IPS-20b (cell line): ENCODE measurements at regions not wholly inside any gene's neighbourhood (a gene's known extent, or its start where the extent isn't known, plus 50 kb on each side); places are given as distances from the start of the nearest gene placed in this dataset.

Source experiments
- H3K27ac ChIP-seq: one replicate; pipeline ENCODE4 v1.5.1; 2013; ENCODE audit warnings: low read length
- H3K27me3 ChIP-seq: 2 replicates; pipeline ENCODE4 v1.6.1; 2013; ENCODE audit warnings: mild to moderate bottlenecking, low read length, inconsistent platforms; ENCODE audit not compliant: insufficient read depth
- H3K36me3 ChIP-seq: 2 replicates; pipeline ENCODE4 v1.6.1; 2013; ENCODE audit warnings: low read depth, mild to moderate bottlenecking, inconsistent platforms, low read length, moderate library complexity; ENCODE audit not compliant: insufficient read depth
- H3K4me1 ChIP-seq: 2 replicates; pipeline ENCODE4 v1.6.1; 2013; ENCODE audit warnings: mild to moderate bottlenecking, control low read depth, inconsistent platforms, low read length, moderate library complexity; ENCODE audit not compliant: insufficient read depth
- H3K4me3 ChIP-seq: 2 replicates; pipeline ENCODE4 v1.5.1; 2013; ENCODE audit warnings: mild to moderate bottlenecking, low read length, inconsistent platforms
- H3K9ac ChIP-seq: 2 replicates; pipeline ENCODE4 v1.6.1; 2013; ENCODE audit warnings: low read depth, mild to moderate bottlenecking, inconsistent platforms, low read length, moderate library complexity
- H3K9me3 ChIP-seq: 2 replicates; pipeline ENCODE4 v1.6.1; 2013; ENCODE audit warnings: mild to moderate bottlenecking, low read depth, low read length, inconsistent platforms; ENCODE audit not compliant: insufficient read depth

- H3K4me3 ChIP-seq: no peak overlapping the region
- no peak overlapping the region for H3K27ac ChIP-seq
- H3K9ac ChIP-seq: no peak overlapping the region
Measured at GRCh38 chr17:34825884-34826283, 135.4 kb downstream of the CCT6B start.

GRCh38 chr17:34825102-34825501, 136.2 kb downstream of the CCT6B start:
- Histone ChIP-seq H3K27me3 (peaks cover 32% of the 10 kb centered on the region), H3K27ac (no peak overlapping the region), H3K4me3 (no peak overlapping the region), H3K9ac (no peak overlapping the region), H3K9me3 (no peaks in the 10 kb centered on the region), H3K36me3 (no peaks in the 10 kb centered on the region), H3K4me1 (peaks cover 20% of the 10 kb centered on the region; the same call in 1 of the 2 replicates)

More at GRCh38 chr17:34825884-34826283, 135.4 kb downstream of the CCT6B start:
- Histone ChIP-seq H3K4me1 (peaks cover 12% of the 10 kb centered on the region; the same call in 1 of the 2 replicates), H3K9me3 (no peaks in the 10 kb centered on the region), H3K27me3 (peaks cover 24% of the 10 kb centered on the region), H3K36me3 (no peaks in the 10 kb centered on the region)

GRCh38 chr17:34823023-34823422, 138.2 kb downstream of the CCT6B start:
- peaks cover 52% of the 10 kb centered on the region for H3K27me3 ChIP-seq
- no peaks in the 10 kb centered on the region for H3K9me3 ChIP-seq
- peaks cover 21% of the 10 kb centered on the region; the same call in 1 of the 2 replicates for H3K4me1 ChIP-seq
- no peak overlapping the region for H3K4me3 ChIP-seq
- H3K36me3 ChIP-seq: no peaks in the 10 kb centered on the region
- no peak overlapping the region for H3K27ac ChIP-seq
- H3K9ac ChIP-seq: no peak overlapping the region

- Histone ChIP-seq H3K27me3 (peaks cover 61% of the 10 kb centered on the region), H3K9me3 (no peaks in the 10 kb centered on the region), H3K4me1 (peaks cover 21% of the 10 kb centered on the region; the same call in 1 of the 2 replicates), H3K4me3 (no peak overlapping the region), H3K27ac (no peak overlapping the region), H3K9ac (no peak overlapping the region), H3K36me3 (no peaks in the 10 kb centered on the region)
Measured at GRCh38 chr17:34822007-34822739, 139.1 kb downstream of the CCT6B start.

- Histone ChIP-seq H3K4me3 (peak overlapping the region; percentile 50; the same call in 1 of the 2 replicates), H3K27ac (no peak overlapping the region), H3K36me3 (no peaks in the 10 kb centered on the region), H3K9ac (no peak overlapping the region), H3K4me1 (peaks cover 30% of the 10 kb centered on the region; the same call in 1 of the 2 replicates), H3K27me3 (peaks cover 71% of the 10 kb centered on the region), H3K9me3 (no peaks in the 10 kb centered on the region)
Measured at GRCh38 chr17:34820922-34821321, 140.3 kb downstream of the CCT6B start.

GRCh38 chr17:34820248-34820801, 140.9 kb downstream of the CCT6B start:
- Histone ChIP-seq H3K9me3 (no peaks in the 10 kb centered on the region), H3K9ac (no peak overlapping the region), H3K4me1 (peaks cover 30% of the 10 kb centered on the region; the same call in 1 of the 2 replicates), H3K4me3 (peak overlapping the region; percentile 50), H3K27ac (no peak overlapping the region), H3K36me3 (no peaks in the 10 kb centered on the region), H3K27me3 (peaks cover 71% of the 10 kb centered on the region)

GRCh38 chr17:34817252-34818035, 143.8 kb downstream of the CCT6B start:
- H3K9me3 ChIP-seq: no peaks in the 10 kb centered on the region
- peaks cover 30% of the 10 kb centered on the region; the same call in 1 of the 2 replicates for H3K4me1 ChIP-seq
- H3K27me3 ChIP-seq: peaks cover 61% of the 10 kb centered on the region
- H3K36me3 ChIP-seq: no peaks in the 10 kb centered on the region
- no peak overlapping the region for H3K4me3 ChIP-seq
- no peak overlapping the region for H3K9ac ChIP-seq
- no peak overlapping the region for H3K27ac ChIP-seq

- H3K4me1 ChIP-seq: peaks cover 28% of the 10 kb centered on the region; the same call in 1 of the 2 replicates
- H3K9ac ChIP-seq: no peak overlapping the region
- no peak overlapping the region for H3K27ac ChIP-seq
- H3K36me3 ChIP-seq: no peaks in the 10 kb centered on the region
- H3K27me3 ChIP-seq: peaks cover 56% of the 10 kb centered on the region
- no peaks in the 10 kb centered on the region for H3K9me3 ChIP-seq
- H3K4me3 ChIP-seq: no peak overlapping the region
Measured at GRCh38 chr17:34816848-34817247, 144.4 kb downstream of the CCT6B start.

GRCh38 chr17:34813290-34813689, 148.0 kb downstream of the CCT6B start:
- no peaks in the 10 kb centered on the region for H3K9me3 ChIP-seq

GRCh38 chr17:34811561-34811960, 149.7 kb downstream of the CCT6B start:
- Histone ChIP-seq H3K9me3 (no peaks in the 10 kb centered on the region), H3K27ac (no peak overlapping the region), H3K27me3 (peaks cover 9% of the 10 kb centered on the region; the same call in 1 of the 2 replicates), H3K9ac (no peak overlapping the region), H3K4me3 (no peak overlapping the region), H3K36me3 (no peaks in the 10 kb centered on the region), H3K4me1 (peaks cover 4% of the 10 kb centered on the region; the same call in 1 of the 2 replicates)

More at GRCh38 chr17:34813290-34813689, 148.0 kb downstream of the CCT6B start:
- no peak overlapping the region for H3K9ac ChIP-seq
- peaks cover 9% of the 10 kb centered on the region; the same call in 1 of the 2 replicates for H3K4me1 ChIP-seq
- no peak overlapping the region for H3K27ac ChIP-seq
- no peak overlapping the region for H3K4me3 ChIP-seq
- no peaks in the 10 kb centered on the region for H3K36me3 ChIP-seq
- H3K27me3 ChIP-seq: peaks cover 25% of the 10 kb centered on the region; the same call in 1 of the 2 replicates

GRCh38 chr17:34800661-34801060, 160.6 kb downstream of the CCT6B start:
- Histone ChIP-seq H3K9ac (no peak overlapping the region), H3K27me3 (peaks cover 77% of the 10 kb centered on the region)

More at GRCh38 chr17:34800661-34801060, 160.6 kb downstream of the CCT6B start:
- Histone ChIP-seq H3K9me3 (peaks cover 5% of the 10 kb centered on the region; the same call in 1 of the 2 replicates), H3K27ac (no peak overlapping the region), H3K4me1 (peaks cover 13% of the 10 kb centered on the region), H3K36me3 (no peaks in the 10 kb centered on the region), H3K4me3 (no peak overlapping the region)
